GM12891 (cell line): ENCODE measurements at regions not wholly inside any gene's neighbourhood (a gene's known extent, or its start where the extent isn't known, plus 50 kb on each side); places are given as distances from the start of the nearest gene placed in this dataset.

Experiments
- POLR2A ChIP-seq: IDR thresholded peaks from 2 replicates; pipeline ENCODE4 v1.6.1; 2011; ENCODE audit warnings: low read depth, low read length, control low read depth
- POLR2AphosphoS5 ChIP-seq: IDR thresholded peaks from 2 replicates; pipeline ENCODE4 v1.6.1; 2011; ENCODE audit warnings: low read depth, low read length, control low read depth
- SPI1 ChIP-seq: IDR thresholded peaks from 2 replicates; pipeline ENCODE4 v1.6.1; 2011; ENCODE audit warnings: low read depth, low read length, control low read depth

GRCh38 chr13:87169337-87169736 lies 501.8 kb upstream of the SLITRK5 start:
- no peak for TF ChIP-seq POLR2AphosphoS5
- TF ChIP-seq POLR2A: no peak
- no peak for TF ChIP-seq SPI1
